ENCODE measurements at regions not wholly inside any gene's neighbourhood (a gene's known extent, or its start where the extent isn't known, plus 50 kb on each side); places are given as distances from the start of the nearest gene placed in this dataset.
"Not testable (repeated sequence)": the region's sequence is repeated elsewhere in the genome, so short reads cannot be mapped to it uniquely, and the experiment has no call there.

DNA sequence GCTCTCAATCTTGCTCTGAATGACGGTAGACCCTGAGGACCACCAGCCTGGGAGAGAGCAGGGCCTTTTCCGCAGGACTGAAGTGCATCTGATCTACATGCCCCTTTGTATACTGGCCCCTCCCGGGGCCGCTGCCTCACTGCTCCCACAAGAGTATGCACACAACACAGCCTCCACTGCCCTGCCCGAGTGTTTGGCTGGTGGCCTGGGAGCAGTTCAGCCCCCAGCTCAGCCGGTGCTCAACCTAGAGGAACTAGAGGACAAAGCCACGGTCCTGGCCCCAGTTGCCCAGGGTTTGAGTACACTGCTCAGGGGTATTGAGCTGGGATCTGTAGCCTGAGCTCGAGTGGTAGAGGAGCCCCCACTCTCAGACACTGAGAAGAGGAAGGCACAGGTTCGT is 118.9 kb upstream of the CAB39 start:
- no peak for DNase-seq
- Histone ChIP-seq H3K4me1 (ENCODE audit: control insufficient read depth, insufficient read depth, low read length) (no peaks in the 10 kb centered on the region), H3K36me3 (ENCODE audit: control insufficient read depth, insufficient read depth, low read length) (no peaks in the 10 kb centered on the region), H3K9me3 (ENCODE audit: control insufficient read depth, low read depth, low read length) (no peaks in the 10 kb centered on the region), H3K27me3 (ENCODE audit: control insufficient read depth, insufficient read depth, low read length) (no peaks in the 10 kb centered on the region), H3K27ac (ENCODE audit: low read length) (no peak overlapping the region), H3K4me3 (ENCODE audit: low read length) (no peak overlapping the region)
- WGBS (ENCODE audit: insufficient coverage, low lambda C conversion rate): 100% methylated on average over 2 of the region's 9 CpGs

DNA sequence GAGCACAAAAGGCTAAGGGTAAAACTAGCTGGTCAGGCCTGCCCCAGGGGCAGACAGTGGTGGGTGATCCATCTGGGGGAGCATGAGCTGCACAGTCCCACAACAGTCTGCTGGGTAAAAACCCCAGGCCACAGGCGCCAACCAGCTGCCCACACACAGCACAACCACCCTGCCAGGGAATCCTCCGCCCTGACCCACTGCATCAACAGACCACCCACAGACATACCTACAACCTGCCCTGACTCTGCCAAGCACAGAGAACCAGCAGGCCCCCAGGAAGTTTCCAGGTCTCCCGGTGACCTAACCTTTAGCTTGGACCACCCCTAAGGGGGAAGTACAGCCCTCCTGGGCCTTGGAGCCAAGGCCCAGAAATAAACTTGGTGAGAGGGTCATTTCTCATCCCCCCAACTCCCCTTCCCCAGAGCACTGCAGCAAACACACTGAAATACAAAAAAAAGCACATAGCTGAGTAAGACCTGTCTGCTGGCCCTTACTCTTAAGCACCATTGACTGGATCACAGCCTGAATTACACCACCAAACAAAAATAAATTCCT is 118.3 kb upstream of the CAB39 start:
- Histone ChIP-seq H3K4me3 (ENCODE audit: low read length) (no peak overlapping the region), H3K27me3 (ENCODE audit: control insufficient read depth, insufficient read depth, low read length) (no peaks in the 10 kb centered on the region), H3K27ac (ENCODE audit: low read length) (no peak overlapping the region), H3K9me3 (ENCODE audit: control insufficient read depth, low read depth, low read length) (no peaks in the 10 kb centered on the region), H3K36me3 (ENCODE audit: control insufficient read depth, insufficient read depth, low read length) (no peaks in the 10 kb centered on the region), H3K4me1 (ENCODE audit: control insufficient read depth, insufficient read depth, low read length) (no peaks in the 10 kb centered on the region)
- no CpG with 5 or more reads among the region's 3 CpGs for whole genome bisulfite sequencing (ENCODE audit: insufficient coverage, low lambda C conversion rate)
- DNase-seq: no peak

DNA sequence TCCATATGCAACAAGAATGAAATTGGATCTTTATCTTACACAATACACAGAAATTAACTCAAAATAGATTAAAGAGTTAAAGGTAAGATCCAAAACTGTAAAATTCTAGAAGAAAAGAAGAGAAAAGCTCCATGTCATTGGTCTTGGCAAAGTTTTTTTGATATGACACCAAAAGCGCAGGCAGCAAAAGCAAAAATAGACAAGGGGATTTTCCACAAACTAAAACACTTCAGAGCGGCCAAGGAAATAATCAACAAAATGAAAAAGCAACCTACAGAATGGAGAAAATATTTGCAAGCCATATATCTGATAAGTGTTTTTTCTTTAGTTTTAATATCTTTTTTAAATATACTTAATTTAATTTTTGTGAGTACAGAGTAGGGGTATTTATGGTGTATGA is 112.8 kb upstream of the CAB39 start:
- no peak overlapping the region for H3K27ac ChIP-seq (ENCODE audit: low read length)
- H3K4me1 ChIP-seq (ENCODE audit: control insufficient read depth, insufficient read depth, low read length): no peaks in the 10 kb centered on the region
- H3K27me3 ChIP-seq (ENCODE audit: control insufficient read depth, insufficient read depth, low read length): no peaks in the 10 kb centered on the region
- H3K9me3 ChIP-seq (ENCODE audit: control insufficient read depth, low read depth, low read length): no peaks in the 10 kb centered on the region
- no peak for DNase-seq
- WGBS (ENCODE audit: insufficient coverage, low lambda C conversion rate): 100% methylated on average over 2 of the region's 2 CpGs
- H3K36me3 ChIP-seq (ENCODE audit: control insufficient read depth, insufficient read depth, low read length): no peaks in the 10 kb centered on the region
- H3K4me3 ChIP-seq (ENCODE audit: low read length): no peak overlapping the region

DNA sequence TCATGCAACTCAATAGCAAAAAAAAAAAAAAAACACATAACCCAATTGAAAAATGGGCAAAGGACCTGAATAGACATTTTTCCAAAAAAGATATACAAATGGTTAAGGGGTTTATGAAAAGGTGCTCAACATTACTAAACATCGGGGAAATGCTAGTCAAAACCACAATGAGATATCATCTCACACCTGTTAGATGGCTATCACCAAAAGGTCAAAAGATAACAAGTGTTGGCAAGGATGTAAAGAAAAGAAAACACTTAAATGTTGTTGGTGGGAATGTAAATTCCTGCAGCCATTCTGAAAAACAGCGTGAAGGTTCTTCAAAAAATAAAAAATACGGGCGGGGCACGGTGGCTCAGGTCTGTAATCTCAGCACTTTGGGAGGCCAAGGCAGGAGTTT is 112.4 kb upstream of the CAB39 start:
- H3K4me1 ChIP-seq (ENCODE audit: control insufficient read depth, insufficient read depth, low read length): no peaks in the 10 kb centered on the region
- H3K27ac ChIP-seq (ENCODE audit: low read length): no peak overlapping the region
- H3K36me3 ChIP-seq (ENCODE audit: control insufficient read depth, insufficient read depth, low read length): no peaks in the 10 kb centered on the region
- no peaks in the 10 kb centered on the region for H3K27me3 ChIP-seq (ENCODE audit: control insufficient read depth, insufficient read depth, low read length)
- WGBS (ENCODE audit: insufficient coverage, low lambda C conversion rate): 78% methylated on average over 5 of the region's 5 CpGs
- no peak overlapping the region for H3K4me3 ChIP-seq (ENCODE audit: low read length)
- DNase-seq: no peak
- no peaks in the 10 kb centered on the region for H3K9me3 ChIP-seq (ENCODE audit: control insufficient read depth, low read depth, low read length)

DNA sequence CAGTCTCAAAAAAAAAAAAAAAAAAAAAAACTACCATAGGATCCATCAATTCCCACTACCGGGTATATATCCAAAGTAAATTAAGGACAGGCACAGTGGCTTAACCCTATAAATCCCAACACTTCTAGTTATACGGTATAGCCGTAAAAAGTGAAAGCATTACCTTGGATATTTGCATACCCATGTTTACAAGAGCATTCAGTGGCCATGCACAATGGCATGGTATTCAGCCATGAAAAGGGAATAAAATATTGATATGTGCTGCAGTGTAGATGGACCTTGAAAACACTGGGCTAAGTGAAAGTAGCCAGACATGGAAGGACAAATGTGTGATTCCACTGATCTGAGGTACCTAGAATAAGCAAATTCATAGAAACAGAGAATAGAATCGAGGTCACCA is 111.8 kb upstream of the CAB39 start:
- WGBS (ENCODE audit: insufficient coverage, low lambda C conversion rate): 55% methylated on average over 1 of the region's 4 CpGs
- no peak overlapping the region for H3K4me3 ChIP-seq (ENCODE audit: low read length)
- no peaks in the 10 kb centered on the region for H3K36me3 ChIP-seq (ENCODE audit: control insufficient read depth, insufficient read depth, low read length)
- DNase-seq: no peak
- no peaks in the 10 kb centered on the region for H3K4me1 ChIP-seq (ENCODE audit: control insufficient read depth, insufficient read depth, low read length)
- no peaks in the 10 kb centered on the region for H3K27me3 ChIP-seq (ENCODE audit: control insufficient read depth, insufficient read depth, low read length)
- H3K9me3 ChIP-seq (ENCODE audit: control insufficient read depth, low read depth, low read length): no peaks in the 10 kb centered on the region
- H3K27ac ChIP-seq (ENCODE audit: low read length): no peak overlapping the region

DNA sequence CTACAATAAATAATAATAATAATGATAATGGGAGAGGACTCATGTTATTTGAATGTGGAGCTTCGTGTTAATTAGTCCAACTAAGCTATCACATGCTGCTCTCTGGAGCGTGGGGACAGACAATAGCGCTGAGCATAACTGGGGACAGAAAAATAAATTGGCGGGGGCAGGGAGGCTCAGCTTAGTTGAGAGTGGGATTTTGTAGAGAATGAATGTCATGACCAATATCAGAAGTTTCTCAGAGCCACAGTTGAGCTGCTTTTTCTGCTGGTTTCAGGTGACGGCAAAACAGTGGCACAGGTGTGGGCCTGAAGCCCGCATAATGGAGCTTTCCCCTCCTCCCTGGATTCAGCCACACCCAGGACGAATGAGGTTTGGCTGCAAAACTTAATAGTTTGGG is 111.1 kb upstream of the CAB39 start:
- Histone ChIP-seq H3K36me3 (ENCODE audit: control insufficient read depth, insufficient read depth, low read length) (no peaks in the 10 kb centered on the region), H3K27ac (ENCODE audit: low read length) (no peak overlapping the region), H3K9me3 (ENCODE audit: control insufficient read depth, low read depth, low read length) (no peaks in the 10 kb centered on the region), H3K27me3 (ENCODE audit: control insufficient read depth, insufficient read depth, low read length) (no peaks in the 10 kb centered on the region), H3K4me3 (ENCODE audit: low read length) (no peak overlapping the region), H3K4me1 (ENCODE audit: control insufficient read depth, insufficient read depth, low read length) (no peaks in the 10 kb centered on the region)
- no peak for DNase-seq
- no CpG with 5 or more reads among the region's 7 CpGs for WGBS (ENCODE audit: insufficient coverage, low lambda C conversion rate)

DNA sequence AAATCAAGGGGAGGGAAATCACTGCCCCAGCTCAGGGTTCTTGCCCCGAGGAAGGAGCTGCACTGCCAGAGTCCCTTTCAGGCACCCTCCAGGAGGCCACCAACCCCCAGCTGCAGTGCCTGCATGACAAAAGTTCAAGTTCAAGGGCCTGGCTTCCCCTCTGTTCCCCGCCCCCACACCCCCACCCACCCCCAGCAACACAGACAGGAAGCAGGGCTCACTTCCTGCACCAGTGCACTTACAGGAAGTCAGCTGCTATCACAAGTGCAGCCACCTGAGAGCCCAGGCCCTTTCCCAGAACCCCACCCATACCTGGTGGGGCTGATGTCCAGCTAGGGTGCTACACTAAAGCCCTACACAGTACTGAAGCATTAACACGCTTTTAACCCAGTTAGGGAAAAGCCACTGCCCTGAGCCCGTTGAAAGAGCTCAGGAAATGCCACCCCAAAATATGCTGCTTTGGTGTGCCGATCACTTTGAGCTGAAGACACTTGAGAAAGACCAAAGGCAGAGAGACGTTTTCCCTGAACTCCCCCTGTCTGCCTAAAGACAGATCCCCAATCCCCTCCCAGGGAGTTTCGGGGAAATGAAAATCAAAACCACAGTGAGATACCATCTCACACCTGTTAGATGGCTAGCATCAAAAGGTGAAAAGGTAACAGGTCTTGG is 109.9 kb upstream of the CAB39 start:
- Histone ChIP-seq H3K36me3 (ENCODE audit: control insufficient read depth, insufficient read depth, low read length) (no peaks in the 10 kb centered on the region), H3K4me3 (ENCODE audit: low read length) (no peak overlapping the region), H3K9me3 (ENCODE audit: control insufficient read depth, low read depth, low read length) (no peaks in the 10 kb centered on the region), H3K27ac (ENCODE audit: low read length) (no peak overlapping the region), H3K4me1 (ENCODE audit: control insufficient read depth, insufficient read depth, low read length) (no peaks in the 10 kb centered on the region), H3K27me3 (ENCODE audit: control insufficient read depth, insufficient read depth, low read length) (no peaks in the 10 kb centered on the region)
- WGBS (ENCODE audit: insufficient coverage, low lambda C conversion rate): no CpG with 5 or more reads among the region's 7 CpGs
- no peak for DNase-seq

DNA sequence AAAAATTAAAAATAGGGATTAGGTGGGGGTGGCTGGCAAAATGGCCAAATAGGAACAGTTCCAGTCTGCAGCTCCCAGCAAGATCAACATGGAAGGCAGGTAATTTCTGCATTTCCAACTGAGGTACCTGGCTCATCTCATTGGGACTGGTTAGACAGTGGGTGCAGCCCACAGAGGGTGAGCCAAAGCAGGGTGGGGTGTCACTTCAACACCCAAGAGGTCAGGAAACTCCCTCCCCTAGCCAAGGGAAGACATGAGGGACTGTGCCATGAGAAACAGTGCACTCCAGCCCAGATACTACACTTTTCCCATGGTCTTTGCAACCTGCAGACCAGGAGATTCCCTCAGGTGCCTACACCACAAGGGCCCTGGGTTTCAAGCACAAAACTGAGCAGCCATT is 109.3 kb upstream of the CAB39 start:
- H3K27ac ChIP-seq (ENCODE audit: low read length); H3K36me3 ChIP-seq (ENCODE audit: control insufficient read depth, insufficient read depth, low read length); DNase-seq; H3K4me1 ChIP-seq (ENCODE audit: control insufficient read depth, insufficient read depth, low read length); H3K4me3 ChIP-seq (ENCODE audit: low read length); H3K27me3 ChIP-seq (ENCODE audit: control insufficient read depth, insufficient read depth, low read length); H3K9me3 ChIP-seq (ENCODE audit: control insufficient read depth, low read depth, low read length): not testable (repeated sequence)

DNA sequence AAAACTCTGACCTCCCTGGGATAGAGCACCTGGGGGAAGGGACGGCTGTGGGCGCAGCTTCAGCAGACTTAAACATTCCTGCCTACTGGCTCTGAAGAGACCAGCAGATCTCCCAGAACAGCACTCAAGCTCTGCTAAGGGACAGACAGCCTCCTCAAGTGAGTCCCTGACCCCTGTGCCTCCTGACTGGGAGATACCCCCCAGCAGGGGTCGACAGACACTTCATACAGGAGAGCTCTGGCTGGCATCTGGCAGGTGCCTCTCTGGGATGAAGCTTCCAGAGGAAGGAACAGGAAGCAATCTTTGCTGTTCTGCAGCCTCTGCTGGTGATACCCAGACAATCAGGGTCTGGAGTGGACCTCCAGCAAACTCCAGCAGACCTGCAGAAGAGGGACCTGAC is 108.5 kb upstream of the CAB39 start:
- H3K27ac ChIP-seq (ENCODE audit: low read length): not testable (repeated sequence)

DNA sequence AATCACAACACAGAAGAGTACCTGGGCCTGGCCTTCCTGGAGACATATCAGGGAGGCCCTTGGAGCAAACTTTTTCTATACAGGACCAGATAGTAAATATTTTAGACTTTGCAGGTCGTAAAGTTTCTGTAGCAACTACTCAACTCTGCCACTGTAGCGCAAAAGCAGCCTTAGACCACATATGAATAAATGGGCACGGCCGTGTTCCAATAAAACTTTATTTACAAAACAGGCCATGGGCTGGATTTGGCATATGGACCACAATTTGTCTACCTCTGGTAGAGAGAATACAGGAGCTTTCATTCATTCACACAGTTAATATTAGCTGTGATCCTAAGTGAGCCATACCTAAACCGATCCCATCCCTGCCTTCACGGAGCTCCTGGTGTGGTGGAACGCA is 98.6 kb upstream of the CAB39 start:
- Histone ChIP-seq H3K36me3 (ENCODE audit: control insufficient read depth, insufficient read depth, low read length) (no peaks in the 10 kb centered on the region), H3K9me3 (ENCODE audit: control insufficient read depth, low read depth, low read length) (no peaks in the 10 kb centered on the region), H3K27me3 (ENCODE audit: control insufficient read depth, insufficient read depth, low read length) (no peaks in the 10 kb centered on the region), H3K4me1 (ENCODE audit: control insufficient read depth, insufficient read depth, low read length) (no peaks in the 10 kb centered on the region), H3K27ac (ENCODE audit: low read length) (no peak overlapping the region), H3K4me3 (ENCODE audit: low read length) (no peak overlapping the region)
- WGBS (ENCODE audit: insufficient coverage, low lambda C conversion rate): no CpG with 5 or more reads among the region's 7 CpGs
- no peak for DNase-seq

More for the DNA sequence above, 108.5 kb upstream of the CAB39 start:
- not testable (repeated sequence) for DNase-seq; H3K36me3 ChIP-seq (ENCODE audit: control insufficient read depth, insufficient read depth, low read length); H3K4me1 ChIP-seq (ENCODE audit: control insufficient read depth, insufficient read depth, low read length); H3K4me3 ChIP-seq (ENCODE audit: low read length); H3K27me3 ChIP-seq (ENCODE audit: control insufficient read depth, insufficient read depth, low read length); H3K9me3 ChIP-seq (ENCODE audit: control insufficient read depth, low read depth, low read length)
- WGBS (ENCODE audit: insufficient coverage, low lambda C conversion rate): no CpG with 5 or more reads among the region's 3 CpGs

DNA sequence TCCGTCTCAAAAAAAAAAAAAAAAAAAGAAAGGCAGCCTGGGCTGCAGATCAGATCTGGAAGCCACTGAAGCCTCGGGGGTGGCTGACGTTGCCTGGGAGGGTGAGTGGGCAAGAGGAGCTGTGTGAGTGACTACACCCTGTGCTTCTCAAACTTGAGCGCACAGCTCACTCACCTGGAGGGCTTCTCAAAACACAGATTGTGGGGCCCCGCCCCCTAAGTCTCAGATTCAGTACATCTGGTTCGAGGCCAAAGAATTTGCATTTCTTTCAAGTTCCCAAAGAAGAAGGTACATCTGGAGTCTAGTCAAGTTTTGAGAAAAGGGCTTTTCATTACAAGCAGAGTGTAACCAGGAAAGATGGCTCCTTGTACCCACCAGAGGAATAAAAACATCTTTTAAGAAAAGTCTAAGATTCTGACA is 97.7 kb upstream of the CAB39 start:
- H3K27ac ChIP-seq (ENCODE audit: low read length): no peak overlapping the region
- WGBS (ENCODE audit: insufficient coverage, low lambda C conversion rate): no CpG with 5 or more reads among the region's 6 CpGs
- no peak for DNase-seq
- no peaks in the 10 kb centered on the region for H3K36me3 ChIP-seq (ENCODE audit: control insufficient read depth, insufficient read depth, low read length)
- H3K4me1 ChIP-seq (ENCODE audit: control insufficient read depth, insufficient read depth, low read length): no peaks in the 10 kb centered on the region
- no peak overlapping the region for H3K4me3 ChIP-seq (ENCODE audit: low read length)
- H3K9me3 ChIP-seq (ENCODE audit: control insufficient read depth, low read depth, low read length): no peaks in the 10 kb centered on the region
- no peaks in the 10 kb centered on the region for H3K27me3 ChIP-seq (ENCODE audit: control insufficient read depth, insufficient read depth, low read length)
